ENCODE measurements at regions not wholly inside any gene's neighbourhood (a gene's known extent, or its start where the extent isn't known, plus 50 kb on each side); places are given as distances from the start of the nearest gene placed in this dataset.

GRCh38 chr1:188906921-188907641 lies 1570.6 kb downstream of the BRINP3 start:
- no peak for DNase-seq

GRCh38 chr1:188930382-188930781 lies 1547.3 kb downstream of the BRINP3 start:
- no peak for DNase-seq

GRCh38 chr1:188931506-188931905 lies 1546.2 kb downstream of the BRINP3 start:
- DNase-seq, result no peak

- no peak for DNase-seq
Measured at GRCh38 chr1:188937965-188938551, 1539.6 kb downstream of the BRINP3 start.

GRCh38 chr1:188941986-188942385 lies 1535.7 kb downstream of the BRINP3 start:
- DNase-seq, result no peak

GRCh38 chr1:188949701-188950100 lies 1528.0 kb downstream of the BRINP3 start:
- DNase-seq, result no peak

- no peak for DNase-seq
Measured at GRCh38 chr1:188958461-188959115, 1519.1 kb downstream of the BRINP3 start.

- DNase-seq, result no peak
Measured at GRCh38 chr1:188986745-188987417, 1490.8 kb downstream of the BRINP3 start.

- DNase-seq, result no peak
Measured at GRCh38 chr1:188988589-188988988, 1489.1 kb downstream of the BRINP3 start.

- DNase-seq, result no peak
Measured at GRCh38 chr1:188991221-188991930, 1486.3 kb downstream of the BRINP3 start.

GRCh38 chr1:189007824-189008223 lies 1469.8 kb downstream of the BRINP3 start:
- no peak for DNase-seq

GRCh38 chr1:189021577-189021976 lies 1456.1 kb downstream of the BRINP3 start:
- no peak for DNase-seq

GRCh38 chr1:189022015-189022414 lies 1455.6 kb downstream of the BRINP3 start:
- no peak for DNase-seq

GRCh38 chr1:189027512-189027911 lies 1450.2 kb downstream of the BRINP3 start:
- no peak for DNase-seq

GRCh38 chr1:189033169-189033568 lies 1444.5 kb downstream of the BRINP3 start:
- DNase-seq, result no peak

GRCh38 chr1:189036628-189037027 lies 1441.0 kb downstream of the BRINP3 start:
- DNase-seq, result no peak

- no peak for DNase-seq
Measured at GRCh38 chr1:189046127-189046526, 1431.5 kb downstream of the BRINP3 start.

- no peak for DNase-seq
Measured at GRCh38 chr1:189084811-189085210, 1392.9 kb downstream of the BRINP3 start.

GRCh38 chr1:189103956-189104355 lies 1373.7 kb downstream of the BRINP3 start:
- DNase-seq, result no peak

- no peak for DNase-seq
Measured at GRCh38 chr1:189117072-189117770, 1360.4 kb downstream of the BRINP3 start.

GRCh38 chr1:189121941-189122340 lies 1355.7 kb downstream of the BRINP3 start:
- no peak for DNase-seq

GRCh38 chr1:189125694-189126093 lies 1352.0 kb downstream of the BRINP3 start:
- DNase-seq, result no peak

Measured in C1 segment of cervical spinal cord (tissue), 14 donors.